HEK293T (cell line): ENCODE measurements at regions not wholly inside any gene's neighbourhood (a gene's known extent, or its start where the extent isn't known, plus 50 kb on each side); places are given as distances from the start of the nearest gene placed in this dataset.

ENCODE experiments used
- BHLHE40 ChIP-seq: fragments of 450-650 bp; IDR thresholded peaks from 2 replicates; pipeline ENCODE4 v1.6.1; 2016; ENCODE audit warnings: mild to moderate bottlenecking, moderate library complexity, borderline replicate concordance
- ELF4 ChIP-seq: fragments of 450-650 bp; IDR thresholded peaks from 2 replicates; pipeline ENCODE4 v1.6.1; 2017; ENCODE audit warnings: antibody characterized with exemption
- FOXA1 ChIP-seq: fragments of 450-650 bp; IDR thresholded peaks from 2 replicates; pipeline ENCODE4 v1.6.1; 2016; ENCODE audit warnings: mild to moderate bottlenecking
- FOXM1 ChIP-seq: fragments of 450-650 bp; IDR thresholded peaks from 2 replicates; pipeline ENCODE4 v1.6.1; 2017; ENCODE audit warnings: mild to moderate bottlenecking, borderline replicate concordance
- HDGF ChIP-seq: fragments of 450-650 bp; IDR thresholded peaks from 2 replicates; pipeline ENCODE4 v1.6.1; 2017; ENCODE audit warnings: antibody characterized with exemption, borderline replicate concordance
- L3MBTL2 ChIP-seq: fragments of 450-650 bp; conservative IDR thresholded peaks from 2 replicates; pipeline ENCODE4 v1.6.1; 2016; ENCODE audit warnings: mild to moderate bottlenecking
- LEF1 ChIP-seq: fragments of 450-650 bp; IDR thresholded peaks from 2 replicates; pipeline ENCODE4 v1.6.1; 2017; ENCODE audit warnings: mild to moderate bottlenecking, borderline replicate concordance
- SP1 ChIP-seq: fragments of 450-650 bp; IDR thresholded peaks from 2 replicates; pipeline ENCODE4 v1.6.1; 2017
- SUZ12 ChIP-seq: fragments of 450-650 bp; IDR thresholded peaks from 2 replicates; pipeline ENCODE4 v1.6.1; 2016; ENCODE audit warnings: mild to moderate bottlenecking
- ZNF384 ChIP-seq: fragments of 450-650 bp; IDR thresholded peaks from 2 replicates; pipeline ENCODE4 v1.6.1; 2016

GRCh38 chr11:8832571-8833260, 78.3 kb upstream of the AKIP1 start:
- no peak for TF ChIP-seq SUZ12
- no peak for TF ChIP-seq FOXA1
- TF ChIP-seq L3MBTL2, result no peak
- no peak for TF ChIP-seq SP1
- no peak for TF ChIP-seq BHLHE40
- no peak for TF ChIP-seq ELF4
- TF ChIP-seq HDGF, result no peak
- no peak for TF ChIP-seq FOXM1
- TF ChIP-seq ZNF384, result no peak
- TF ChIP-seq LEF1, result no peak
